Activated CD8-positive, alpha-beta memory T cell treated with anti-CD3 and anti-CD28 coated beads for 36 hours (primary cell): ENCODE measurements at regions not wholly inside any gene's neighbourhood (a gene's known extent, or its start where the extent isn't known, plus 50 kb on each side); places are given as distances from the start of the nearest gene placed in this dataset.
"Not testable (repeated sequence)": the region's sequence is repeated elsewhere in the genome, so short reads cannot be mapped to it uniquely, and the experiment has no call there.

Experiments
- CTCF ChIA-PET: fragments of 350-600 bp; sonication (Branson Sonifier 250); formaldehyde crosslinking; loops from one replicate; lab custom pipeline; 2021; ENCODE audit warnings: antibody characterized with exemption; lab: Charles Lee
- POLR2A ChIA-PET: fragments of 350-600 bp; sonication (Branson Sonifier 250); formaldehyde crosslinking; loops from one replicate; lab custom pipeline; 2021; ENCODE audit warnings: antibody characterized with exemption; lab: Charles Lee

DNA sequence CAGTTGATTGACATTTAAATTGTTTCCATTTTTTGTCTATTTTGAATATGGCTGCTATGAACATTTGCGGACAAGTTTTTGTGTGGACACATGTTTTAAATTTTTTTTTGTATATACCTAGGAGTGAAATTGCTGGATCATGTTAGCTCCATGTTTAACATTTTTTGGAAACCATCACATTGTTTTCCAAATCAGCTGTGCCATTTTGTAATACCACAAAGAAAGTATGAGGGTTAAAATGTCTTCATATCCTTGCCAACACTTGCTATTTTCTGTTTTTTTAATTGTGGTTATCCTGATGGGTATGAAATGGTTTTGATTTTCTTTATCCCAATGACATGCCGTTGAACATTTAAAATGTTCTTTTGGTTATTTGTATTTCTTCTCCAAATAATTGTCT, 52.1 kb downstream of the CARTPT start:
- ChIA-PET CTCF (no interaction called here), POLR2A (no interaction called here)

- ChIA-PET CTCF (no interaction called here), POLR2A (no interaction called here)
Measured at GRCh38 chr5:71778678-71779276, 59.7 kb downstream of the CARTPT start.

- POLR2A ChIA-PET, result no interaction called here
Measured at GRCh38 chr5:71780597-71780996, 61.5 kb downstream of the CARTPT start.

DNA sequence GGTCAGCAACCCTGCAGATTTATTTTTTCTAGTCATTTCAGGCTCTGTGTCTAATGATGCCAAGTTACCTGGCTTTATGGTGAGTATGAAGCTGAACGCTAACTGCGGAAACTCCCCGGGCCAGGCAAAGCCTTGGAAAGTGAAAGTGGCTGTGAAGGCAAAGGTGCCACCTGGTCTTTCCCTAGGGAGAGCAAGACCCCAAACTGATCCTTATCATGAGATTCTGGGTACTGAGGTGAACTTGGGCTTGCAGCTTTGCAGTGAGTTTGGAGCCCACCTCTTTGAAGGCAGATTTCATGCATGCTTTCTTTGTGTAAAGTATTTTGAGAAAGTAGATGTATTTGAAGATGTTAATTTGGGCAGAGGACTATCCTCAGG, 63.3 kb downstream of the CARTPT start:
- POLR2A ChIA-PET, result no interaction called here
- CTCF ChIA-PET, result no interaction called here

More at GRCh38 chr5:71780597-71780996, 61.5 kb downstream of the CARTPT start:
- CTCF ChIA-PET, result no interaction called here

DNA sequence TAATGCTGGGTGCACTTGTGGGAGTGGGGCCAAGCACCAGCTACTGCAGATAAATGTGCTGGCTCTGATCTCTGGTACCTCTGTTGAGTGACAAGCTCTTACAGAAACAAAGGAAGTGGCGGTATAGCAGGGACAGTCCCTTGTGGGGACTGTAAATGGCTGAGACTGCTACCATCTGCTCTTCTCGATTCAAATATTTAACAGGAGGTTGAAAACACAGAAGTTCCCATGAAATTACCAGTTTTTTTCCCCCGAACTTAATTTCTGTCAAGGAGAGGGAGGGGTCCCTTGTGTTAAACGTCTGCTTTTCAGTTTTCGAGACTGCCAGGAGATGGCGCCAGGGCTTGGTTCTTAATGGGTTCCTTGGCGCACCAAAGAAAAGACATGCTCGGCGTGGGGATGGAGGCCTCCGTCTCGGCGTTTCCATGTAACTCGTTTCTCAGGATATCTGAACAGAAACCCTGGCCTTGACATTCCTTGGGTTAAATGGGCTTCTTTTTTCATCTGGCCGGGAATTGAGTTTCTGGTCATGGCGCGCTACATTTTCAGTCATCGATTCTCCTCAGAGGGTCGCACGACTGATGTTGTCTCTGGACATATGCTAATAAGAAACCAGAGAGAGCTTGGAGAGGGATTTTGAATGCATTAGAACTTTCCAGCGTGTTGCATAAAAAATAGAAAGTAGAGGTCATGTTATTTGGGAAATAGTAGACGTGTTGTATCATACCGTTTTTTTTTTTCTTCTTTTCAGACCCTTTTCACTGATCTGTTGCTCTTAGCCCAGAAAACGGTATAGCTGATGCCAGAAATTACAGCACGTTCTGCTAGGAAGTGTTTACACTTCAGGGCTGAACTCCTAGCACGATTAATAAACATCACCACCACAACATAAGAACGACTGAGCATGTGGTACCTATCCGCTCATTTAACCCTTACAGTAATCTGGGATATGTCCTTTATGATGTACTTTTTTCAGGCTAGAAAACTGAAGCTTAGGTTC, 64.0 kb downstream of the CARTPT start:
- POLR2A ChIA-PET, result no interaction called here
- CTCF ChIA-PET, result interaction anchor here (0.7 kb wide), 1 partner anchor 24 kb away, joined by 3 read pairs; no protein-coding TSS in a partner anchor

GRCh38 chr5:71783891-71784290, 64.8 kb downstream of the CARTPT start:
- ChIA-PET CTCF (no interaction called here), POLR2A (no interaction called here)

- CTCF ChIA-PET, result no interaction called here
- POLR2A ChIA-PET, result no interaction called here
Measured at GRCh38 chr5:71786337-71787055, 67.4 kb downstream of the CARTPT start.

- POLR2A ChIA-PET, result no interaction called here
- CTCF ChIA-PET, result no interaction called here
Measured at GRCh38 chr5:71788794-71789193, 69.7 kb downstream of the CARTPT start.

DNA sequence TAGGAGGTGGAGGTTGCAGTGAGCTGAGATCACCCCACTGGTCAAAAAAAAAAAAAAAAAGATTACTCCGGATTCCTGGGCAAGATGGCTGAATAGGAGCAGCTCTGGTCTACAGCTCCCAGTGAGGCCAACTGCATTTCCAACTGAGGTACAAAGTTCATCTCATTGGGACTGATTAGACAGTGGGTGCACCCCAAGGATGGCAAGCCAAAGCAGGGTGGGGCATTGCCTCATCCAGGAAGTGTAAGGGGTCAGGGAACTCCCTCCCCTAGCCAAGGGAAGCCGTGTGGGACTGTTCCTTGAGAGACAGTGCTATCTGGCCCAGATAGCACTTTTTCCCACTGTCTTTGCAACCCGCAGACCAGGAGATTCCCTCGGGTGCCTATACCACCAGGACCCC, 70.7 kb downstream of the CARTPT start:
- ChIA-PET CTCF (no interaction called here), POLR2A (no interaction called here)

DNA sequence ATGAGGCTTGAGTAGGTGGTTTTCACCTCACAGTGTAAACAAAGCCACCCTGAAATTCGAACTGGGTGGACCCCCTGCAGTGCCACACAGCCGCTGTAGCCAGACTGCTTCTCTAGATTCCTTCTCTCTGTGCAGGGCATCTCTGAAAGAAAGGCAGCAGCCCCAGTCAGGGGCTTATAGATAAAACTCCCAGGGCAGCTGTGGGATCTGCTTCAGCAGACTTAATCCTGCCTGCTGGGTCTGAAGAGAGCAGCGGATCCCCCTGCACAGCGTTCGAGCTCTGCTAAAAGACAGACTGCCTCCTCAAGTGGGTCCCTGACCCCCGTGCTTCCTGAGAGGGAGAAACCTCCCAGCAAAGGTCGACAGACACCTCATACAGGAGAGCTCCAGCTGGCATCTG, 71.4 kb downstream of the CARTPT start:
- ChIA-PET POLR2A (no interaction called here), CTCF (no interaction called here)

DNA sequence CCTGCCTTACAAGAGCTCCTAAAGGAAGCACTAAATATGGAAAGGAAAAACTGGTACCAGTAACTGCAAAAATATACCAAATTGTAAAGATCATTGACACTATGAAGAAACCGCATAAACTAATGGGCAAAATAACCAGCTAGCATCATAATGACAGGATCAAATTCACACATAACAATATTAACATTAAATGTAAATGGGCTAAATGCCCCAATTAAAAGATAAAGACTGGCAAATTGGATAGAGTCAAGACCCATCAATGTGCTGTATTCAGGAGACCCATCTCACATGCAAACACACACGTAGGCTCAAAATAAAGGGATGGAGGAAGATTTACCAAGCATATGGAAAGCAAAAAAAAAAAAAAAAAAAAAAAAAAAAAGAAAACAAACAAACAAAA, 73.0 kb downstream of the CARTPT start:
- CTCF ChIA-PET, POLR2A ChIA-PET: not testable (repeated sequence)

DNA sequence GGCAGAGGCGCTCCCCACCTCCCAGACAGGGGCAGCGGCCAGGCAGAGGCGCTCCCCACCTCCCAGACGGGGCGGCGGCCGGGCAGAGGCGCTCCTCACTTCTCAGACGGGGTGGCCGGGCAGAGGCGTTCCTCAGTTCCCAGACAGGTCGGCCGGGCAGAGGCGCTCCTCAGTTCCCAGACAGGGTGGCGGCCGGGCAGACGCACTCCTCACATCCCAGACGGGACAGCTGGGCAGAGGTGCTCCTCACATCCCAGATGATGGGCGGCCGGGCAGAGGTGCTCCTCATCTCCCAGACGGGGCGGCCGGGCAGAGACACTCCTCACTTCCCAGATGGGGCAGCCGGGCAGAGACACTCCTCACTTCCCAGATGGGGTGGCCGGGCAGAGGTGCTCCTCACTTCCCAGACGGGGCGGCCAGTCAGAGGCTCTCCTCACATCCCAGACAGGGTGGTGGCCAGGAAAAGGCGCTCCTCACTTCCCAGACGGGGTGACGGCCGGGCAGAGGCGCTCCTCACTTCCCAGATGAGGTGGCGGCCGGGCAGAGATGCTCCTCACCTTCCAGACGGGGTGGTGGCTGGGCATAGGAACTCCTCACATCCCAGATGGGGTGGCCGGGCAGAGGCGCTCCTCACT, 75.1 kb downstream of the CARTPT start:
- CTCF ChIA-PET, result no interaction called here
- POLR2A ChIA-PET, result no interaction called here

- POLR2A ChIA-PET, result no interaction called here
- CTCF ChIA-PET, result no interaction called here
Measured at GRCh38 chr5:71802673-71803072, 83.6 kb downstream of the CARTPT start.

DNA sequence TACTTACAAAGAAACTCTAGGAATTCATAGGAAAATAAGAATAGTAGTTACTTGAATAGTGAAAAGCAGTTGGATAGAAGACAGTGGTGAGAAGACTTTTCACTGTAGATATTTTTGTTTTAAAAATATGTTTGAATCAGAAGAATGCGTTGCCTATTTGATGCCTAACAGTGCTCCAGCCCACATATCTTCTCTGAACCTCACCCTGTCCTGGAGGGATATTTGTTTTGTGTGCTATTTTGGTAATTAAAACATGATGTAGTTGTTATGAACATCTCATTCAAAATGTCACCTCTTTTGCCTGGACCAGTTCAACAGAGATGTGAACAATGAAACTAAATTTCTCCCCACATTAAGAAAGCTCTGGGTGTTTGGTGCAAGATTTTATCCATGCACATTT, 87.6 kb downstream of the CARTPT start:
- POLR2A ChIA-PET, result no interaction called here
- CTCF ChIA-PET, result interaction anchor here (0.6 kb wide), 1 partner anchor 24 kb away, joined by 3 read pairs; no protein-coding TSS in a partner anchor

DNA sequence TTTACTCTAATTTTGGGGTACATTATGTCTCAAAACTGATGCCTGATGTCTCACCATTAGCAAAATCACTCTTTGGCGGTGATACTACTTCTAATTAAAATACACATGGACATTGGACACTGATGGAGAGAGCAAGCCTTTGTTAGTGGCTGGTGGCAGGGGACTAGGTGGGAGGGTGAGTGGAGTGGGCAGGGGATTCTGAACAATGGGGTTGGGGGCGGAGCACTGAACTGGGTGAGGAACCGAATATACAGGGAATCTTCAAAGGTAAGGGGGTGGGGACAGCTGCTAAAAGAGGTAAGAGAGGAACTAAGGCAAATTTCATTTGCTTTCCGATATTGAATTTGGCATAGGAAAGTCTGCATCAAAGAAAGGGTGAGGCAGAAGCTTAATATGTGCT, 88.8 kb downstream of the CARTPT start:
- ChIA-PET POLR2A (no interaction called here), CTCF (no interaction called here)

DNA sequence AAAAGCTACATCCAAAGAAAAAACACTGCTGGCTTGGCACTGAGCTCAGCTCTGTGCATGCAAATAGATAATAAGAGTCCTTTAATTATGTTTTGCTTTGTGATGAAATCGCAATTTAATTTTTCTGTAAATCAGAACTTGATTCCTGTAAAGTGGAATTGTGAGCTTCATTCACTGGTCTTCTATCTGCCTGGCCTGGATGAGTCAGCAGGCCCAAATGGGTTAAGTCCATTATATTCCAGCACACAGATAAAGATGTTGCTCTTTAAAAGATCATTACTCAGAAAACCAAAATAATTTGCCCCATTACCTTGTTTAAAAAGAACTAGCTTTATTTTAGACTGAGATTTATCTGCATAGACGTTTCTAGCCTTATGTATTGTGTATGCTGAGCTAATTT, 90.4 kb downstream of the CARTPT start:
- ChIA-PET POLR2A (no interaction called here), CTCF (no interaction called here)

- CTCF ChIA-PET, result no interaction called here
Measured at GRCh38 chr5:71810023-71810422, 90.9 kb downstream of the CARTPT start.

DNA sequence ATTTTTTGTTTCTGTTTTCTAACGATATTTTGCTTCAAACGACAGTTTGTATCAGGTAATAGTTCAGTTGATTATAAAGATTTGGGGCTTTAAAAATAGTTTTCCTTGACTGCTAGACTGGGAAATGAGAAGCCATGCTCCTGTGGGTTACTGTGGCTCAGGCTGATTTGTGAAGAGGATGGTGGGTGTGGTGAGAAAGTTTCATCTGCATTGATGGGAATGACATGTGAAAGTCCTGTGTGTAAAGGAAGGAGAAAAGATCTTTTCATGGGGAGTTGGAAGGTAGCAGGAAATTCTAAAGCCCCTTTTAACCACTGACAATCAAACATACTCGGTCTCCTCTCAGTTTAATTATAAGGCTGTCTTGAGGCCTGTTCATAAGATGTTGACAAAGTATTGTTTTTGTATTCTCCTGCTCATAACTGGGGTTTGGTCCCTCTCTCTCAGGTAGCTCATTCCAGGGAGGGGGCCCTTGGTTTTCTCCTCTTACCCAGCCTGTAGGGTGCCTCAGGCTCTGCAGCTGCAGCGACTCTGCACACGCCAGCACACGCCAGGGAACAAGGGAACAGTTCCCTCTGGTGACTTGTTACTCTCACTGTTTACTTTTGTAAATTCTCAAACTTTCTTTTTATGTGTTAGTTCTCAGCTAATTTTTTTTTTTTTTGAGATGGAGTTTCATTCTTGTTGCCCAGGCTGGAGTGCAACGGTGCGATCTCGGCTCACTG, 91.6 kb downstream of the CARTPT start:
- CTCF ChIA-PET, result no interaction called here
- POLR2A ChIA-PET, result no interaction called here

More at GRCh38 chr5:71810023-71810422, 90.9 kb downstream of the CARTPT start:
- POLR2A ChIA-PET, result no interaction called here

DNA sequence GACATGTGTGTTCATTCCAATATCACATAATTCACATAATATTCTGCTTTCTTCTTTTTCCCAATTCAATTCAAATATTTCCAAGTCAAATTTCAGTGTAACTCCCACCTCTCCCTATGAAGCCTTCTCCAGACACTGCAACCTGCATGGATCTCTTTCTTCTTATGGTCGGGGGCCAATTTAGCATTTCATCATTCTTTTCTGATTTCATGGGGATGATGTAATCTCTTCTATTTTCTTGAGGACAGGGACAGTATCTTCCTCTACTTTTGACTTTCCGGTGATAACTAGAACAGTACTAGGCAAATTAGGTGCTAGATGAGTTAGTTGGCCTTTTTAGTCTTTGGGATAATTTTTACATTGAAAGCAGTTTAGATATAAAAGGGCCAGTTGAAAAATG, 92.7 kb downstream of the CARTPT start:
- POLR2A ChIA-PET, result no interaction called here
- CTCF ChIA-PET, result no interaction called here
